C4-2B (cell line): ENCODE measurements at regions not wholly inside any gene's neighbourhood (a gene's known extent, or its start where the extent isn't known, plus 50 kb on each side); places are given as distances from the start of the nearest gene placed in this dataset.
"Not testable (repeated sequence)": the region's sequence is repeated elsewhere in the genome, so short reads cannot be mapped to it uniquely, and the experiment has no call there.

ENCODE experiments used
- H3K27ac ChIP-seq: fragments of 450-650 bp; 2 replicates; pipeline ENCODE4 v1.5.1; 2017
- CTCF ChIP-seq: fragments of 450-650 bp; conservative IDR thresholded peaks from 2 replicates; pipeline ENCODE4 v1.5.1; 2017; ENCODE audit warnings: mild to moderate bottlenecking
- ZFX ChIP-seq: fragments of 450-650 bp; IDR thresholded peaks from 2 replicates; pipeline ENCODE4 v1.6.1; 2017

- TF ChIP-seq CTCF (no peak), ZFX (no peak)
- no peak overlapping the region for H3K27ac ChIP-seq
Measured at GRCh38 chr3:187507905-187508304, 139.7 kb downstream of the RTP4 start.

GRCh38 chr3:187507266-187507665 lies 139.1 kb downstream of the RTP4 start:
- H3K27ac ChIP-seq = no peak overlapping the region
- TF ChIP-seq CTCF = no peak
- no peak for TF ChIP-seq ZFX

DNA sequence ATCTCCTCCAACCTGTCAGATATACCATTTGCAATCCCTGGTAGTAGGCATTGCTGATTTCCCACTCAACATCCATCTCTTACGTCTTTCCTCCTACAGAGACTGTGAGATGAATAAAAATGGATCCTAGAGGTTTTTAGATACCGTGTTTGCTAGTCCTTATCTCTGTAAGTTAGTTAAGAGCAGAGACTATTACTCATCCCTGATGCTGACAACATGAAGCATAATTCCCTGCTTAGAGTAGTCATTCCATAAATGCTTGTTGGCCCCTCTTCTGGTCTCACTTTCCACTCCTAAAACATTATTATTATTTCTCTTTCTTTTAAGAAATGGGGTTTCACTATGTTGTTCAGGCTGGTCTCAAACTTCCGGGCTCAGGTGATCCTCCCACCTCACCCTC lies 136.2 kb downstream of the RTP4 start:
- TF ChIP-seq ZFX (no peak), CTCF (no peak)
- H3K27ac ChIP-seq = no peak overlapping the region

DNA sequence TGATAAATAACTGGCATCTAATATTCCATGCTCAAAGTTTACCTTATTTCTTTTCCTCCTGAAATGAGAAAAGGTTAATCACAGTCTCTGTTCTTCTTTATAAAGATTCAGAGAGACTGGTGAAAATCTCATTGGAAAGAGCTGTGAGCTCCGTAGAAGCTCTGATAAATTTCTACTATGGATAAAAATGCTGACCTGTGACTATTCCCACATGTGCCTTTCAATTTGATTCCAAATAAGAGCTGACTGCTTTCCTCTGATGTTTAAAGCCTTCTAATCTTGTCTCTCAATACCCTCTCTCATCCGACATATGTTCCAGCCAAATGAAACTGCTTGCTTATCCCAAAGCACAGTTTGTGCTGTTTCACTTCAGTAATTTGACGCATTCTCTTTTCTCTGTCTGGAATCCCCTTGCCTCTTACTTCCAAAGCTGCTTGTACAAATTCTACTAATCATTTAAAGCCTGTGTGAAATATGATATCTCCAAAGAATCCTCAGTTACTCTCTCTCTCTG lies 130.1 kb downstream of the RTP4 start:
- TF ChIP-seq CTCF (no peak), ZFX (no peak)
- H3K27ac ChIP-seq = no peak overlapping the region

- TF ChIP-seq CTCF = no peak
- no peak for TF ChIP-seq ZFX
- no peak overlapping the region for H3K27ac ChIP-seq
Measured at GRCh38 chr3:187497052-187497451, 128.9 kb downstream of the RTP4 start.

DNA sequence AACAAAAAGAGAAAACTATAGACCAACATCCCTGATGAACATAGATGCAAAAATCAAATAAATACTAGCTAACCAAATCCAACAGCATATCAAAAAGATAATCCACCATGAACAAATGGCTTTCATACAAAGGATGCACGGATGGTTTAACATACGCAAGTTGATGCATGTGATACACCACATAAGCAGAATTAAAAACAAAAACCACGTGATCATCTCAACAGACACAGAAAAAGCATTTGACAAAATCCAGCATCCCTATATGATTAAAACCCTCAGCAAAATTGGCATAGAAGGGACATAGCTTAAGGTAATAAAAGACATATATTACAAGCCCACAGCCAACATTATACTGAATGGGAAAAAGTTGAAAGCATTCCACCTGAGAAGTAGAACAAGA lies 125.9 kb downstream of the RTP4 start:
- H3K27ac ChIP-seq = not testable (repeated sequence)

- H3K27ac ChIP-seq = no peak overlapping the region
- TF ChIP-seq CTCF = no peak
- TF ChIP-seq ZFX = no peak
Measured at GRCh38 chr3:187491371-187491770, 123.2 kb downstream of the RTP4 start.

GRCh38 chr3:187490366-187490765 lies 122.2 kb downstream of the RTP4 start:
- no peak overlapping the region for H3K27ac ChIP-seq
- TF ChIP-seq CTCF (no peak), ZFX (no peak)
